ENCODE measurements at regions not wholly inside any gene's neighbourhood (a gene's known extent, or its start where the extent isn't known, plus 50 kb on each side); places are given as distances from the start of the nearest gene placed in this dataset.

DNA sequence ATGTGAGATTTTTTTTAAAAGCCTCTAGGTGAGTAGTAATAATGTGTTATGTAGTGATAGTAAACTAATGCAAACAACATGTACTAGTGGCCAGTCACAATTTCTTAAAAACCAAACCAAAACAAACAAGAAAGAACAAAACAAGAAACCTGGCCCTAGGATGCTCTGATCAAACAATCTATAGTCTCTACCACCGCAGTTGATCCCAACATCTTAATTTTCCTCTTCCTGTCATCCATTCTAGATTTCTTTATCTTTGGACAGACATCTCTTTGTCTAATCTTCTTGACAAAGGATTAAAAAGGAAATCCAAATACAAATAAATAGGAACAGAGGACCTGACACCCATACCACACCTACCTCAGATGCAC is 188.2 kb upstream of the ADAMTS5 start:
- in situ Hi-C loops (cut with HindIII; ENCODE audit: low sequenced_read_pairs) = no loop called here

DNA sequence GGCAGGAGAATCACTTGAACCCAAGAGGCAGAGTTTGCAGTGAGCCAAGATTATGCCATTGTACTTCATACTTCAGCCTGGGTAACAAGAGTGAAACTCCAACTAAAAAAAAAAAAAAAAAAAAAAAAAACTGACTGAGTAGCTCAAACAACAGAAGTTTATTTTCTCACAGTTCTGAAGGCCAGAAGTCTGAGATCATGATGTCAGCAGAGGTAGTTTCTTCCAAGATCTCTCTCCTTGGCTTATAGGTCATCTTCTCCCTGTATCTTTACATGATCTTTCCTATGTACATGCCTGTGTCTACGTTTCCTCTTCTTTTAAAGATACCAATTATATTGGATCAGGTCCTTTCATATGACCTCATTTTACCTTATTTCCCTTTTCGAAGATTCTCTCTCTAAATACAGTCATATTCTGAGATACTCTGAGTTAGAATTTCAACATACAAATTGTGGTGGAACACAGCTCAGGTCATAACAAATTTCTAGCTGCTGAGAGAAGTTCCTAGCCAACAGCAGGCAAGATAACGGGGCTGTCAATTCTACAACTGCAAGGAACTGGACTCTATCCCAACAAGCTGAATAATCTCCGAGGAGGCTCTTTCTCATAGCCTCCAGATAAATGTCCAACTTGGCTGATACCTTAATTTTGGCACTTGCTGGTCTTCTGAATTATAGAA is 187.7 kb upstream of the ADAMTS5 start:
- in situ Hi-C loops (cut with HindIII; ENCODE audit: low sequenced_read_pairs) = no loop called here

DNA sequence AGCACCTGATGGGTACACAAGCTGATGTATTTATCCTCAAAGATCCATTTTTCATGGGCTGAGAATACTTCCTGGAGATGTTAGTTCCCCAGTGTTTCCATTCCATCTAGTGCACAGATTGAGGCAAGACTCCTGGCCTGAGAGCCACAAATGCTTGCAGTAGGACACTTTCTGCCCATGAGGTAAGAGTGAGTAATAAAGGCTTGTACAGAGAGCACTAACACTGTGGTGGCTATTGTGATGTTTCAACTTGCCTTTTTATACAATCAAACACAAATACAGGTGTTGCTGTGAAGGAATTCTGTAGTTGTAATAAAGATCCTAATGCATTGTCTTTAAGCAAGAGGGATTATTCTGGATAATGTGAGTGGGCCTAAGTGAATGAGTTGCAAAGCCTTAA is 186.1 kb upstream of the ADAMTS5 start:
- in situ Hi-C loops (cut with HindIII; ENCODE audit: low sequenced_read_pairs) = no loop called here

DNA sequence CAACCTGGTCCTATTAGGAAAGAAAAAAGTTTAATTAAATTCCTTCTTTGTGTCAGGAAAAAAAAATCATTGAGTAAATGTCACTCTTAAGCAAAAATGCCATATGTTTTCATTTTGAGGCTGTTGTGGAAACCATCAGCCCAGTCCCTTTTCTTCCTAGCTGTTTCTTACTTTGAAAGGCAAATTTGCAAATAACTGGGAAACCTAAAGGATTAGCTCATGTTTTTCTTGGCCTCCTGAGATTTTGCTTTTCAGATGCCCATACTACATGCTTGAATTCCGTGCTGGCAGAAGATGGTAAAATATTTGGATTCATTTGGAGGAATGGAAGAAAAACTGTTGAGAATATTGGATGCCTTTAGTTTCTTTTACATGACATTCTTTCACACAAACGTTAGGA is 182.1 kb upstream of the ADAMTS5 start:
- in situ Hi-C loops (cut with HindIII; ENCODE audit: low sequenced_read_pairs) = no loop called here

DNA sequence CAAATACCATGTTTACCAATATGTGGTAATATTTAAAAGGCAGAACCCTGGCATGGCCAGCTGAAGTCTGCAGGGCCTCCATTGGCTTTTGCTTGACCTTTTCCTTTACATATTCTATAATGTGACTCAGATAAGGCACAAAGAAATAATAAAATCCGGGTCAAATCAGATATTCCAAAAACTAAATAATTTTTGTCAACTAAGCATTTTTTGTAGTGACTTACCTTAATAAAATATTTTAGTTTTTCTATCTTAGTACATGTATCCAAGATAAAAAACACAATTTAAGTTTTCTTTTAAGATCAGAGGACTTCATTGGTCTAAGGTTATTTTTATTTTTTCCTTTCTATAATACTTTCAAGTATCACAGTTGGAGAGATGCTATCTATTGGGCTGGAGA is 179.4 kb upstream of the ADAMTS5 start:
- in situ Hi-C loops (cut with HindIII; ENCODE audit: low sequenced_read_pairs) = no loop called here

DNA sequence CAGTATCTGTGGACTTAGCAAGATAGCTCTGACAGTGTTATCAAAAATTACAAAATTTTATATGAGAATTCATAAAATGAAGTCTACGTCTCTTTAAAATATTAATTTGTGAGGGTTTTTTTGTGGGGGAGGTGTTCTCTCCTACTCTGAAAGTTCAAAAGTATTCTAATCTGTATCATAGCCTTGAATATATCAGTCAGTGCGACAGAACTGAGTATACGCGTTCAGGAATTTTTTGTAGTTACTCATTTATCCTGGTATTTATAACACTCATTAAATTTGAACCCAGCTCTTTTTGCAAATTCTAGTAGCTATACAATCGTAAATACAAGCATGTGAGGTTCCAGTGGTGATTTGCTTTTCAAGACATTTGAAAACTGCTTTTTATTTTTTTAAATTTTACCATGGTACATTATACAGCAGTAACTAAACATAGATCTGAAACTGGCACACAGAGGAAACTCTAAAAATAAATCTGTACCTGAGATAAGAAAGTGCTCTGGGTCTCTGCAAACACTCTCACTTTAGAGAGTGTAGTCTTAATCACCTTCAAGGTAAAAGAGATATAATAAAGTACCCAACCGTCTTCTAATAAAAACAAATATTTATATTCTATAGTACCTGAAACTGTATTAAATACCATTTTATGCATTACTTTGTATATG is 178.4 kb upstream of the ADAMTS5 start:
- in situ Hi-C loops (cut with HindIII; ENCODE audit: low sequenced_read_pairs) = no loop called here

DNA sequence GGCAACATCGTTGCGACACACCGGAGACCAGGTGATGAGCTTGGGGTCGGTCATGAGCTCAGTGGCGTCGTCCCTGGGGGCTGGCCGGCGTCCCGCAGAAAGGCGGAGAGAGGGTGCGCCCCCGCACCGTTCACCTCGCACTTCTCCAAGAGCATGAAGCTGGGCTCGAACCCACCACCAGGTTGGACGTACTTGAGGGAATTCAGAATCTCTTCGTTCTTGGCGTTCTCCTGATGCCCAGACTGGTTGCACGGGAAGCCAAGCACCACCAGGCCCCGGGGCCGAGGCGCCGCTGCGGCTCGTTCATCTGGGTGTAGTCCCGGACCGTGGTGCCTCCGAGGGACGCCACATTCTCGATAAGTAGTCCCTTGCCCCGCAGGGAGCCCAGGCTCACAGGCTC is 176.6 kb upstream of the ADAMTS5 start:
- in situ Hi-C loops (cut with HindIII; ENCODE audit: low sequenced_read_pairs) = no loop called here

DNA sequence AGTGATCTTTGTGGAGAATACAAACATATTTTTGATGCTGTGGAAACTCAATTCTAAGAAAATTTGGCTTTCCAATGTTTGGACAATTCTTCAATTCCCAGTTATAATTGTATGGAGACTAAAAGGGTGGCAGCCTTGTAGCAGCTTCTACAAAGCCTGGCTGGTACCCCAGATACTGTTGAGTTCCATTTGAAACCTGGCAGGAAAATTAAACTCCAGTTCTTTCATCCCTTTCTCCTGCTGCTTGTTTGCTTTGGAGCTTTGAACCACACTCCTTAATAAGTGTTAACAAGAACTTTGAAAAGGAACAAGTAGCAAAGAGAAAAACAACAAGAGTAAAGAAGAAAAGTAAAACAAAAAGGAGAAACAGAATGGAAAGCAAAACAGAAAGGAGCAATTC is 172.6 kb upstream of the ADAMTS5 start:
- in situ Hi-C loops (cut with HindIII; ENCODE audit: low sequenced_read_pairs) = no loop called here

DNA sequence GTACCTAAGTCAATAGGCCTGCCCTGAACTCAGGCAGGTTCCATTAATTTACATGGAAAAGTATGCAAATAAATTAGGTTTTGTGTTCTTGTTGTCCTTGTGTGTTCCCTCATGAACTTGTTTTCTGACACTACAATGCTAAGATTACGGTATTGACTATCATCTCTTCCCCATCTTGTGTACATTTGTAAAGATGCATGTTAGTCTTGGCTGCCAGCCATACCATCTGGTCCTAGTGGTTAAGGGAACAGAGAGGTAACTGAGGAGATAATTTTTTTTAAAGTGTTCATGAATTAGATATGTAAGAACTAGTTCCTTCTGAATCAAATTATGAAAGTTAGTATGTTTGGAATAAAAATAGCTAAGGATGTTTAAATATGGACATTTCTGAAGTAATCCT is 167.6 kb upstream of the ADAMTS5 start:
- in situ Hi-C loops (cut with HindIII; ENCODE audit: low sequenced_read_pairs) = no loop called here

DNA sequence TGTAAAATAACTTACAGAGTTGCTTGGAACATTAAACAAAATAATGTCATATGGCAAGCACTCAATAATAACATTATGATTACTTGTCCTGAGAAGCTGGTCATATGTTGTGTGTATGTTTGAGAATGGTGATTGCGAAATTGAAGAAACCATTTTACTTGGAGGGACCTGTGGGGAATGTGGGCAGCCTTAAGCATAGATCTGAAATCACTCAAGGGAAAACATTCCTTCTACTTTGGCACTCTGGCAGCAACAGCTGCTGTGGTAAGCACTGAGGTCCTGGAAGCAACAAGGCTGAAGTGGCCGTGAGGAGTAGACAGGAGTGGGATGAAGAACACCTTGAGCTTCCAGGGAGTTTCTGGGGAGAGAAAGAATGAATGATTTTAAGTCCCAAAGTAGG is 165.4 kb upstream of the ADAMTS5 start:
- in situ Hi-C loops (cut with HindIII; ENCODE audit: low sequenced_read_pairs) = no loop called here

DNA sequence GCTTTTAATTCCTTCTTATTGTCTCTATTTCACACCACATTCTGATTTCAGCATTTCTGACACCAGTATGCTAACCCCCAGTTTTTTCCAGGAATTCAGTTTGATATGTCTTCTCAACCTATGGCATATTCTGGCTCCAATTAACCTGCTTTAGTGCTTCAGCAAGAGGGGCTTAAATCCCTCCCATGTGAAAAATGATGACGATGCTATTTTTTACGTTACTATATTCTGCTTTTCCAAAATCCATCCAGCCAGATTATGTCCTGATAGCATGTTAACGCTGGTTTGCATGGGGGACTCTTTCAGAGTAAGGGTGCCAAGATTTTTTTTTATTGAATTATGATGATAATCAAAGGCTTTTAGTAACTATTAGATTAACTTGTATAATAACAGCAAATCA is 163.3 kb upstream of the ADAMTS5 start:
- in situ Hi-C loops (cut with HindIII; ENCODE audit: low sequenced_read_pairs) = no loop called here

DNA sequence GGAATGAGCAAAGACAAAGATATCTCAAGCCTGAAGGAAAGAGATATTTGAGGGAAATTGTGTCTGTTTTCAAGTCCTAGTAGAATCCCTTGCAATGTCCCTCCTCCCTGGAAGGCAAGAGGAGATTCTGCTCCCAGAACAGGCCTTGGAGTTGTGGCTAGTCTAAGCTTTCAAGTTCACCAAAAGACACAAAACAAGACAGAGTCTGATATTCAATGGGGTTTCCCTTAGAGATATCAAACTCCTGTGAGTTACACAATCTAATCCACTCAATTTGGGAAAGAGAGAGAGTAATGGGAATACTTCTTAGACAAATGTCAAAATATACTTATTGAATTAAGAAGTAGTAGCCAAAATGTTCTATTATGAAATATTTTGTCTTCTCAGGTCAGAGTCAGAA is 162.8 kb upstream of the ADAMTS5 start:
- in situ Hi-C loops (cut with HindIII; ENCODE audit: low sequenced_read_pairs) = no loop called here

DNA sequence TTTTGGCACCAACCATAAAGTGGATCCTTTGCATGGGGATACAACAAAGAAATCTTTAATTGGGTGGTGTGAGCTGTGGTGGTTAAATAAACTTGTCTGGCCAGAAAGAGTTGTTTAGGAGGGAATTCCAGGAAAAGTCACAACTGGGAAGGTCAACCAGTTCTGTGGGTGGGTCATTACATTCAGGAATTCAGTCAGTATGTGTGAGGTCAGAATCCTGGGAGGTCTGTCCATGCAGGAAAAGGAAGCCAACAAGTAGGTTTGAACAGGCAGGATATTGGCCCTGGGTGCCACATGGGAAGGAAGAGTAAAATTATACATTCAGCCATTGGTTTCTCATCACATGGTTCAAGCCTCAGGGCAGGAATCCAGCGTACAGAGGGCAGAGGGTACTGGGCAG is 162.3 kb upstream of the ADAMTS5 start:
- in situ Hi-C loops (cut with HindIII; ENCODE audit: low sequenced_read_pairs) = no loop called here

DNA sequence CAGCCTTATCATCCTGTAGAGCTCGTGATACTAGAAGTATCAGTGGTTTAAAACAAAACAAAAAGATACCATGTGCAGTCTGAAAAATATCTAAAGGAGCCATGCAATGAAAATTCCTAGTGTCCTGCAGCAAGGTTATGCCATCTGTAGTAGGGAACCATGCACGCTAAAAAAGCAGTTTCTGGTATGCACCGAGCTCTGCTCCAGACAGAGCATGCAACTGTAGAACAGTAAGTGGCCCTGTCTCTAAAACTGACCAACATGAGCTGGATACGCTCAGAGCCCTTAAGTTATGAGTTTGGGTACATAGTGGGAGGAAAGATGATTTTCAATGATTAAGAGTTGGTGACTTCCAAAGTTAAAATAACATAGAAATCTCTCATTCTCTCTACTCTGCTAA is 159.3 kb upstream of the ADAMTS5 start:
- in situ Hi-C loops (cut with HindIII; ENCODE audit: low sequenced_read_pairs) = no loop called here

DNA sequence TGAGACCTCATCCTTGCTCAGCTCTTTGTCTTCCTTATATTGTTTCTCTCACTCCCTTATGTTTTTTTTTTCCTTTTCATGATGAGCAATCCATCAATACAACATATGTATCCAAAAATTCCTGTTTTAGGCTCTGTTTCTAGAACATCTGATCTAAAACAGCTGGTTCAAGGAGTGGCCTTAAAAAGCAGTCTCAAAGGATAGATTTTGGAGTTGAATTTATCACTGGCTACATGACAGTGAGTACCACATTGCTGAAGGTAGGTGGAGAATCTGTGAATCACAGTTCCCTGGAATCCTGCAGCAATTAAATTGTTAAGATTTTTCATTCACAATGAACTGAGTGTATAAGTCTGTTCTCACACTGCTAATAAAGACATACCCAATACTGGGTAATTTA is 155.8 kb upstream of the ADAMTS5 start:
- in situ Hi-C loops (cut with HindIII; ENCODE audit: low sequenced_read_pairs) = no loop called here

DNA sequence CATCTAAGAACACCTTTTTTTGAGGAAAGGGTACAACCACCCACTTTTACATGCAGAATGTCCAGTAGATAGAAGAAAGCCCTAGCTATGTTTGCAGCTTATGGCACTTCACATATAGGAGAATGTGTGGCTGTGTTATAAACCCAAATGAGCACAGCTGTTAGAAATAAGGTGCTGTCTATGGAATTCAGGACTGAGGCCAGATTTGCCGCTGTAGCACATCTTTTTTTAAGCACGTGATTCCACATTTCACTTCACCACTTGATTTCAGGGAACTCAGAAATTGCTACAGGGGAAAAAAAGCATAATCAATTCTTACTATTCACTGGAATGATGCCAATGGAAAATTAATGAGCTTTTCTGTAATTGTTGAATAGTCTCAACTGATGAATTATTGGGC is 147.2 kb upstream of the ADAMTS5 start:
- in situ Hi-C loops (cut with HindIII; ENCODE audit: low sequenced_read_pairs) = loop anchor here (10.0 kb wide), 1 partner anchor 561 kb away; no protein-coding TSS in a partner anchor

DNA sequence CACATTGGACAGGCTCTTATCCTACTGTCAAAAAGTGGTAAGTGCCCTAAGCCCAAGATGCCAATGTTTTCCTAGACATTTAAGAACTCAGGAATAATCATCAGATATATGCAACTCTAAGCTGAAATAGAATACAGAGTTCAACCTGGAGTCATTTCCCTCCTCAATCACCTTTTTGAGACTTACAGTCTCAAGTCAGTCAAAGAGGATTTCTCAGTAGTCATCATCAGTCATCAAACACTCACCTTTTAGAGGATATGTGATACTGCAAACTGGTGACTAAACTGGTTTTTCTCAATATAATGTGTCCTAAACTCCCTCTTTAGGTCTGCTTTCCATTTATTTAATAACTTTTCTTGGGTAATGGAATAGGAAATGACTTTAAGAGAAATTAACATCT is 145.3 kb upstream of the ADAMTS5 start:
- in situ Hi-C loops (cut with HindIII; ENCODE audit: low sequenced_read_pairs) = loop anchor here (10.0 kb wide), 1 partner anchor 563 kb away; no protein-coding TSS in a partner anchor

DNA sequence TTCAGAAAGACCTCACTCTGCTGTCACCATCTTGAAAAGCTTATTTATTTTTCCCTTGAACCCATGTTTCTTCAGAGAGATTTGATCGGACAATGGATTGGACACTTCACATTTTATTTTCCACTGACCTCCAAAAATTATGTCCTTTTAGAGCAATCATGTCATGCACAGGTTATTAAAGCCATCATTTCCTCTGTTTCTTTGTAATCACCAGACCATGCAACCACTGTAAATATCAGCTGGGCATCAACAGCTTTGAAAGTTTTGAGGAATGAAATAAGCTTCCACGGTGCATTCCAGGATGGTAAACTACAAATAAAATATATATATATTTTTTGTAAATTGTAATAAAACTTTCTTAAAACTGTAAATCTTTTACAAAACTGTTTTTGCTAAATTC is 144.1 kb upstream of the ADAMTS5 start:
- in situ Hi-C loops (cut with HindIII; ENCODE audit: low sequenced_read_pairs) = loop anchor here (10.0 kb wide), 1 partner anchor 564 kb away; no protein-coding TSS in a partner anchor

DNA sequence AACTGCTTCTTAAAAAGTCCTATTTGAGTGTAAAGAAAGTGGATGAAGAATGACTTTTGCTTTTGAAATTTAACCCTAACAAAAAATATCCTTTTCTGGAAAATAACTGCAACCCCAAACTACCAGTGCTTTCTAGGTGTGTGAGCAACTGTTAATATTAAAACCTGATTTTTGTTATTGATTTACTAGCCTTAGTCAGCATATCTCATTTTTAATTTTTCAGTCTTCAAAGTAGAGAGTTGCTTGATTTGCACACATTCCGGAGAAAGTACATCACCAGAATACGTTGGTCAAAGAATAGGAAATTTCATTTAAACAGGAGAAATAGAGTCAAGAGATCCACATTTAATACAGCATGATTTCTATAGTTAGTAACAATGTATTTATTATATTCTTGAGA is 141.8 kb upstream of the ADAMTS5 start:
- in situ Hi-C loops (cut with HindIII; ENCODE audit: low sequenced_read_pairs) = no loop called here

DNA sequence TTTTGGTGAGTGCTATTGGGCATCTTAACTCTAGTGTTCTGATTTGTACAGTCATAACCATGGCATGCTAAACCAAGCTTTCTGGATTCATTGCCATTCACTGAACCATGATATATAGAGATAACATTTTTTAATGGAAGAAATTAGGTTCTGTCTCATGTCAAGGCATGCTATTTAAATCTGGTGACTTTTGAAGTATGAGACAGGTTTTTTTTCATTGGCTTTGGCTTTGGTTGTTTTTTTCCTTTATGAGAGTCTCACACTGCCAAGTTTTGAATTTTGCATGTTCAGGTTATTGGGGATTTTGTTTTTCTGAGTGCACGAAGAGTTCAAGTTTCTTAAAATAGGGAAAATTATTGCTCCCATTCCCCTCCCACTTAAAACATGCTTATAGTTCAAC is 141.3 kb upstream of the ADAMTS5 start:
- in situ Hi-C loops (cut with HindIII; ENCODE audit: low sequenced_read_pairs) = no loop called here

DNA sequence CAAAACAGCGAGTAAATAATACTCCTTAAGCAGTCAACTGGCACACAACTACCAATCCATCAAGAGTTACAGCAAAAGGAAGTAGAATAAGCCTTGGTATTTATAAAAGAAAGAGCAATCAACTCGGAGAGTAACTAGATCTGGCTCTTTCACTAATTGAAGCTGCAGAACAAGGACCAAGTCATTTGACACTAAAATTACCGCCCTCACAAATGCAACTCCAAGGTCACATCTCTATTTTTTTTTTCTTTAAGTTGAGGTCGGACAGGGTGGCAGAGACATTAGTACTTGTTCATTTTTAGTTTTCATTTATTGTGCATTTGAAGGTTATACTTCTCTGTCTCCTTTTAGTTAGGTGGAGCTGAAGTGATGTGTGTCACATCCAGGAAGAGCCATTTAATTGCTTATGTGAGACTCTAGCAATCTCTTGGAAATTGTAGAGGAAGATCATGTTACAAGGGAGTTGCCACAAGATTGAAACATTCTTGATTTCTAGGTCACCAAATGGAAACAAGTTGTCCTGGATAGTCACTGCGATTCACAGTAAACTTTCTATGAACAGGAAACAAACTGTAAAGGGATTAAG is 138.1 kb upstream of the ADAMTS5 start:
- in situ Hi-C loops (cut with HindIII; ENCODE audit: low sequenced_read_pairs) = no loop called here

DNA sequence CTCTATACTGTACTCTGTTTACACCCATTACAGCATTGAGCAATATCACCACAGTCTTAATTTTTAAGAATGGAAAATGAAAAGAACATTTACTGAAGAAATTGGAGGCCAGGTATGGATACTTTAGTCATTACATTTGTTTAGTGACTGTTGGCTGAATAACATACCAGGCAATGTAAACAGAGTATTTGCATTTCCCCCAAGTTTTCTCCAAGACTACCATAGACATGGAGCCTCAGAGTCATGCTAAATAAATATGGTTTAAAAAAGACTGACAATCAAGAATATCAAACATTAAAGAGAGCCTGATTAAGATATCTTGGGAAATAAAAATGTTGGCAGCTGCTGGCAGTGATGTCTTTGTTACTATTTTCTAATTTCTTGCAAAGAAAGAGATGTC is 136.9 kb upstream of the ADAMTS5 start:
- in situ Hi-C loops (cut with HindIII; ENCODE audit: low sequenced_read_pairs) = no loop called here

Data from DLD1 (cell line).